ENCODE measurements at regions not wholly inside any gene's neighbourhood (a gene's known extent, or its start where the extent isn't known, plus 50 kb on each side); places are given as distances from the start of the nearest gene placed in this dataset.

GRCh38 chr14:26765301-26765700 lies 167.5 kb upstream of the NOVA1 start:
- TF ChIP-seq CTCF (IDR thresholded peaks at IDR 0.05; ENCODE audit: low read depth, low read length, poor library complexity, severe bottlenecking) (no peak), EZH2phosphoT487 (IDR thresholded peaks at IDR 0.05; ENCODE audit: borderline replicate concordance, low read length) (no peak)

Measured in DOHH2 (cell line).